Right hindlimb (tissue), 1 donor: ENCODE measurements at regions not wholly inside any gene's neighbourhood (a gene's known extent, or its start where the extent isn't known, plus 50 kb on each side); places are given as distances from the start of the nearest gene placed in this dataset.
"Not testable (repeated sequence)": the region's sequence is repeated elsewhere in the genome, so short reads cannot be mapped to it uniquely, and the experiment has no call there.

Source experiments
- DNase-seq: peaks from one replicate; pipeline ENCODE4 v3.0.0-alpha.2; 2018

DNA sequence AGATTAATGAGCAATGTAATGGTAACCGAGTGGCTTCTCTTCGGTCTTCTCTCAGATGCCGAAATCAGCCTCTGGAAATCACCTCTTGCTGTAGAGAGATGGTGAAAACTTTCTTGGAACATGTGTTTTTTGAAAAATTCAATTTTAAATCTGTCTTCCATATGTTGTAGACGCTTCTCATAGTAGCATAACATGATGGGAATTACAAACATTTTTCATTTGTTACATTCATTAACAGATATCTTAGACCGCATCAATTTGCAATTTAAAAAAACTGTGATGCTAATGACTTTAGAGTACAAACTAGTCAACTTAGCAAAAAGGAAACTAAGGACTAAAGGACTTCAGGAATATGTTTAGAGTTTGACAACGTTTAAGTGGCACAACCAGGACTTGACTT lies 275.2 kb downstream of the ASXL3 start:
- no peak for DNase-seq

DNA sequence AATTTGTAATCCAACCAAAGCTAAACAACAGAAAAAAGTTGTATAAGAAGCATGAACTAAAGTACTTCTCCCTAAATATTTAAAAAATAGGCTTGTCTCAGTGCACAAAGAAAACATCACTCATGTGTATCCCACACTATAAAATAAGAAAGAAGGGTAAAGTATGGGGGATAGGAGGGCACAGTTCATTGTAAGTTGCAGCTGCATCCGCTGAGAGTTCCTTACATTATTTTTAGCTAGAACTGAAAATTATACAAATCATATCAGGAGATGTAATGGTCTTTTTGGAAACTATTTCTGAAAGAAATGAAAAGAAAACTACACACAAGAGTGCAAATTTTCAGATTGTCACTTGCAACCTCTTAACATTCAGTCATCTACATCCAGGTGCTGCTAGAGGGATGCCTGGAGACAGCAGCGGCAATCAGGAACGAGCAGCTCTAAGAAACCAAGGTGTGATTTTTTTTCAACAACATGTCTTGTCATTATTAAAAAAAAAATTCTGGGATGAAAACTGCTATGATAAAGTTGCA lies 273.6 kb downstream of the ASXL3 start:
- DNase-seq = no peak

DNA sequence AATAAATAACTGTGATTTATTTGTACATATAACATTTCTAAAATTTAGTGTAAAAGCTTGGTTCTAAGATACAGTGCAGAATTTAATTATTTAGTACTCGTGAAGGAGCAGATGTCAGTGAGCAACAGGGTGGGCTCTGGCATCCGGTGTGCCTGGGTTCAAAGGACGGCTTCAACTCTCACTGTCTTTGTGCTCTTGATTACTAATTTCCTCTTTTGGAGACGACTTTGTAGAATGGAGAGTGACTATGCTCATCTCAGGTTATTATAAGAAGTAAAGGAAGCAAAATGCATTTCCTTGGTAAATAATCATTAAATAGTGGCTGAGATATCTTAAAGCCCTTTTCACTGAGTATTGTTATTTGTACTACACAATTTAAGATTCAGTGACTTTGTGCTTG lies 271.7 kb downstream of the ASXL3 start:
- no peak for DNase-seq

DNA sequence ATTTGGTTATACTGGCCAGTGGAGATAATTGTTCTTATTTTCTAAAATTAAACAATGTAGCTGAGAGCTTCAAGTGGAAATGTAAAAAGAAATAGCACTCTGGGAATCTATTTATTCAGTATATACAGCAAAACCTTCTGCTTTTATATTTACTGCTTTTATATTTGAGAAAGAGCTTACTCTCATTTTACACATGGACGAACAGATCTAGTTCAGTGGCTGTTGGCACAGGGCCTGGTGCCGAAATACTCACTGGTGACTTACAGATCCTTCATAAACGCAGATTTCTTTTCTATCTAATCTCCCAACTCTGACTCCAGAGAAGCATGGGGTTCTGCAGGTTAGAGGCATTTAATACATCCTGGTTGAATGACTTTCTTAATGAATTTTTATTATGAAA lies 266.2 kb downstream of the ASXL3 start:
- no peak for DNase-seq

DNA sequence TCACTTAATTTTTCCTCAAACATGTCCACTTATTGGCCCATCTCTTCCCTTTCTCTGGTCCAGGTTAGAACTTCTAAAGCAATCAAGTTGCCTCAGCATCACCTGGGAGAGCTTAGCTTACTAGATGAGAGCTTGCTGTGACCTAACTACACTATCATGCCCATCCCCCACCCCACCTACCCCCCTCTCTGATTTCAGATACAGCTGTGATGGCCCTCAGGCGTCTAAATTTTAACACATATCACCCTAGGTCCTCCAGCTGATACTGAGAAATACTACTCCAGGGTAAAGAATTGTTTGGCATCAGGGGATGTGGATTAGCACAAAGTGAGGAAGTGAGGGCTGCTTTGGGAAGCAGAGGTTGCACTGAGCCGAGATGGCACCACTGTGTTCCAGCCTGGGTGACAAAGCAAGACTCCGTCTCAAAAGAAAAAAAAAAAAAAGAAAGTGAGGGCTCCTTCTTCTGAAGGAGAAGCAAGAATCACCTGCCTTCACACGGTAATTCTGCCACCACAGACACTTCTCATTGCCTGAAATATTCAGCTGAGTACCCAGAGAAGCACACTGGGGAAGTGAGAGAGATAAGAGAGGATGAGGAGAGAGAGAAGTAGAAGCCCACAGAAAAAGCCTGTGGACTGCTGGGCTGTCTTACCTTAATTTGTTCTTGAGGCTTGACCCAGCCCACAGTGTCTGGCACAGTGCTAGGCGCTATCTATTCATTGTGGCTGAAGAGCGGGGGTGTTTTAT lies 263.4 kb downstream of the ASXL3 start:
- no peak for DNase-seq

DNA sequence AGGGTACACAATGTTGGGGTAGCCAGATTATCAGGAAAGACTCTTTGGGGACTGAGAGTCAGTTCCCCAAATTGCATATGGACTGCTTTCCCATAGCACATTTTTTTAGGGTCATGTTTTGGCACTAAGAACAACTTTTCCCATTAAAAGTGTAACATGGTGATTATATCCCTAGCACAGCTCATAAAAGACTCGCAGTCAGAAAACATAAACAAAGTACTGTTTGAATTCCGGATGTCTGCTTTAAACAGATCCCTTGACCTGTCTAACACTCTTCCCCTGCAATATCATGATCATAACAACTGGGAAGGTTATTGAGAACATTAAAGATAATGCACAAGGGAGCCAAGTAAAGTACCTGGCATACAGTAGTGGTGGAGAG lies 262.2 kb downstream of the ASXL3 start:
- DNase-seq = no peak

DNA sequence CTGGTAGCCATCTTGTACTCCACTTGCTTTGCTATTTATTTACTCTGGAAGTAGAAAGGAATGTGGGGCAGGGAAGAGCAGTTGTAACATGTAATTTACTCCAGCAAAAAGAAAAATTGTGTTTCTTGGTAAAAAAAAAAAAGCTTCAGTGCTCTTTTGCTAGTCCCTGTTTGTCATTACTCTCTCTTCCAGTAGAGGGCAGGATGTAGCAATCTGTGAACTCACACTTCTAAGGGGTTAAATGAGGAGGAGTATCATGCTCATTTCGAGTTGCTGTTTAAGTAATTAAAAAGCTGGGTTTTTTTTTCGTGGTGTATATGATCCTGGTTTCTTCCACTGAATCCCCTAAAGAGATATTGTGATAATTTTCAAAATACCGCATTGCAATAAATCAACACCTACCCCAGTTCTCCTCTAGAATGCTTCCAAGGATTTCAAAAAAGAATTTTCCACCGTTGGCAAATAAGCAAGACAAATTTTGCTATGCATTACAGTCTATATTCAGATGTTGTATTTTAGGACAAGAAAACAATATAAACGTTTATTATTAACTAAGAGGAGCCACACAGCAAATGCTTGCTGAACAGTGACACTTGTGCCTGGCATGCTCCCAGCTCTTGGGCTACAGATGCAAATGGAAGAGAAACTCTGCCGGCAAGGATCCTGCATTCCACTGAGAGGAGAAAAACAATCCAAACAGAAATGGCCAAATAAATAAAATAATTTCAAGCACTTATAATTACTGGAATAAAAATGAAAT lies 261.6 kb downstream of the ASXL3 start:
- peak; percentile 54 for DNase-seq

DNA sequence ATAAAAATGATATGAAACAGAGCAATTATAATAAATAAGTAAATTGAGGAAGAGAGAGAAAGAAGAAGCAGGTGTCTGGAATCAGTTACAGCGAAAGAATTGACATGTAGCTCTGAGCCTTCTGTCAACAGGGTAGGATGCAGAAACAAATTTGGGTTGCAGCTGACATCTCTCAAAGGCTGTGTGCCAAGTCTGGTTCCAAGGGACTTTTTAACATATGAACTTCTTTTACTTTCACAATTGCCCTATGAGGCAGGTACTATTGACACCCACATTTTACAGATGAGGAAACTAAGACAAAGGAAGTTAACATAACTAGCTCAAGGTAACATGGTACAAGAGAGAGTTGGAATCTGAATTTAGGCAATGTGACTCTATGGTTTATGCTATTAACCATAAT lies 260.0 kb downstream of the ASXL3 start:
- no peak for DNase-seq

DNA sequence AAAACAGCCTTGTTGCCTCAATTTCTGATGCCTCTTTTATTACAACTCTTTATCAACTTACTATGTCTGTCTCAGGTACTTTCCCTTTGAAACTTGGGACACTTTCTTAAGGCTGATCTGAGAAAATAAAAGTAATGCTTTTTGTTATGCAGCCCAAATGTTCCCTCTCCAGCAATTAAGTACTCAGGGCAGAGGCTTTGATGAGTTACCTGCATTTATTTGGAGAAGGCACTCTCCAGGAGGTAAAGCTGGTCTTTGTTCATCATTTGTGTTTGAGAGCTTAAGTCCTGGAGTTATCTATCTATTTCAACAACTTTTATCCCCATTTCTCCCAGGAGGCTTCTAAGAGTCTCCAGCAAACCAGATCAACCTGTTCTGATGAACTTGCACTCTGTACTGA lies 259.2 kb downstream of the ASXL3 start:
- no peak for DNase-seq

DNA sequence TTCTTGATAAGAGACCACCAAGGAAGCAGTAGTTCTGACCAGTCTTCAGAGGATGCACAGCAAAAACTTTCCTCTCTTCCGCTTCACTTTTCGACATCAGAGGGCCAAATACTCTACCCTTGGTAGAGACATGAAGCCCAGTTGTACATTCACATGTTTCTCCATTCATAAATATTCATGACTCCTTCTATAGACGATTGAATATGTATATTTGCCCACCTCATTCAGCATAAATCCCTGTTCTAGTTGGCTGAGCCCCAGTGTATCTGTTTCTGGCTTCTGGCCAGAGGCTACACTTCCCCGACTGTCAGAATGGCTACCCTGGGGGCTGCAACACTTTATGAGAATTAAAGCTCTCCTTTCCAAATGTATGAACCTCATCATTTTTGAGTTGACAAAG lies 258.5 kb downstream of the ASXL3 start:
- DNase-seq = no peak

DNA sequence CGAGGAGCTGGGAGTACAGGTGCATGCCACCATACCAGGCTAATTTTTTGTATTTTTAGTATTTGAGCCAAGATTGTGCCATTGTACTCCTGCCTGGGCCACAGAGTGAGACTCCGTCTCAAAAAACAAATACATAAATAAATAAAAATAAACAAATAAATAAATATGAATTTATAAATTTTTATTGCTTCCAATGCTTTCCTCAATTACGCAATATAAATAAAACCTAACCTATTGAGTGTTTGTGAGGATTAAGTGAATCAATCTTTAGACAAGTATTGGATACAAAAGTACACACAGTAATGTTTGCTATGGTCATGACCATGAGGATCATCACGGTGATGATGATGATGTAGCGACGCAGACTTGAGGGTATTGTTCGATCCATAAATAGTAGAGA lies 257.4 kb downstream of the ASXL3 start:
- no peak for DNase-seq

DNA sequence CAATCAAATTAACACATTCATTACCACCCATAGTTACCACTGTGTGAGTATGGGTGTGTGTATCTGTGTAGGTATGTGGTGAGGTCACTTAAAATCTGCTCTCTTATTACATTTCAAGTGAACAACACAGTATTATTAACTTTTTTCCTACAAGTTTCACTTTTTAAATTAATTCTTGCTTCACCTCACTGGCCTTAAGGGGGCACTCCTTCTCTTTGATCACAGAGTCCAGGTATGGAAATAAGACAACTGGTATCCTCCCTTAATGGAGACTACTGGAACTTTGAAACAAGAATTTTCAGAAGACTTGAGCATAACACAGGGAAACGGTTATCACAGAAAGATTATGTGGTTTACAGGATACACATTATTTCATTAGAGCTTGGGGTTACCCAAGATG lies 255.8 kb downstream of the ASXL3 start:
- DNase-seq = no peak

DNA sequence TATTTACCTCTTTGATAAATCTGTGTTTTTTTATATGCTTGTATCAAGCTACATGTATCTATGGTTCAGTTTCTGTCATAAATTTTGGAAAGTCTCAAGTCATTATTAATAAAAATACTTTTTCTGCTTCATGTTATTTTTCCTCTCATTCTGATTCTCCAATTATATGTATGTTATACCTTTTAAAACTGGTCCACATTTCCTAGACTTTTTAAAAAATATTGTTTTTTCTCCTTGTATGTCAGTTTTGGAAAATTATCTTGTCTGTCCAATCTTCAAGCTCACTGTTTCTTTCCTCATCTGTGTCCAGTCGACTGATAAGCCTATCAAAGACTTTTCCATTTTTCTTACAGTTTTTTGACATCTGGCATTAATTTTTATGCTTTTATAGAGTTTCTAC lies 253.4 kb downstream of the ASXL3 start:
- DNase-seq = no peak

DNA sequence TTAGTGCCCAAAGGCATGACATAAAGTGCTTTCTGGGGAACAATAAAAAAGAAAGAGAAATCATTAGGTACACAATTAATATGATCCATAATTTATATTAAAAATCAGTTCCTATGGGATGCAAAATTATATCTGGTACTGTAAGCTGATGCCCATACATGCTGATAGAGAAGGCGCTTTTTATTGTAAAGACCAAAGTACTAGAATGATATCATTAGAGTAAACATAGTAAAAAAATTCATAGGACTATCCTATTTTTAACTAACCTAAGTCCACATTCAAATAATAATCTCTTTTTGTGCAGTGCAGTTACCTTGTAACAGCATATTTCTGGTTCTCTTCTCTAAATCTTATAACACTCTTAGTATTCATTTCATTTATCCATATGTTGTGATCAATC lies 252.2 kb downstream of the ASXL3 start:
- DNase-seq = no peak

DNA sequence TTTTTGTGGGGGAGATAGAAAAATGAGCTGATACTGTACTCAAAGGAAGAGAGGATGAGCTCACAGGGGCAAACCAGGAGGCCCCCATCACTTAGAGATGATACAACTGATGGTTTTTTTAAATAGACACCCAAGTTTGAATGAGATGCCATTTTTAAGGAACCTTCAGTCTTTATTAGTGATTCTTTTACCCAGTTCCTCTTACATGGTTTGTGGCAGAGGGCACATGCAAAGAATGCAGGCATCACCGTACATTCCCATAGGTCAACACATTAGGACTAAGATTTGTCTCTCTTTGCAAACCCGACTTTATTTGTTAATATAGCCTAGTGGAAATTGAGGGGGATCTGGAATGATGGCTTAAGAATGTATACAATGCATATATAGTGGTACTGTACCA lies 250.9 kb downstream of the ASXL3 start:
- no peak for DNase-seq

DNA sequence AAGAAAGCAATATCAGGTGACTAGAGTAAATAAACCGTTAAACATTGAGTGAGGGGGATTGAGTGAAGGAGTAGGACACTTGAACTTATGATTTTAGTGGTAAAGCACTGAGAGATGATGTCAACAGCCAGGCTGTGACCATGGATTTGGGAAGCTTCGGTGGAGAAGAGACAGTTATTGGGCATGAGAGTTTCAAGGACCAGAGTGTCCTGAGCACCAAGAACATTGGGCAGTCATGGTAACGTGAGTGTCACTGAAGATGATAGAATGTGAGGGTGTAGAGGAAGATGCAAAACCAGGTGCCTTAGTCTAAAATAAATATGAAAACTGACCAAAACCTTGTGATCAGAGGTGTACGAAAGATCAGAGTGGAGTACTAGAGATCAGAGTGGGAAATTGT lies 248.1 kb downstream of the ASXL3 start:
- no peak for DNase-seq

DNA sequence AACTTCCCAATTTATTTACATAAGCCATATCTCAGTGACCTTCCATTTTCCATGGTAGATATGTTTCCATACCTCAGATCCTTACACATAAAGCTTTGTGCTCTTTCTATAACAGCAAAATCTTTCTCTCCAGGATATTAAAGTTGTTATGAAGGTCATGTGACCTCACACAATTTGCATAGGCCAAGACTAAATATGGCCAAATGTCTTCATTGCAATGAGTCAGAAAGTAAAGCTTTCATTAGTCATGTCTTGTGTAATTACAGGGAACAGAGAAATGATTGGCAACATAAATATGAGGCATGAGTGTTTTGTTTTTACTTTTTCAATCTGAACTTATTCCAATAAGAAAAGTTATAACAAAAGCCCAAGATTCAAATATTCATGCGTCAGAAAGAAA lies 243.5 kb downstream of the ASXL3 start:
- DNase-seq = no peak

DNA sequence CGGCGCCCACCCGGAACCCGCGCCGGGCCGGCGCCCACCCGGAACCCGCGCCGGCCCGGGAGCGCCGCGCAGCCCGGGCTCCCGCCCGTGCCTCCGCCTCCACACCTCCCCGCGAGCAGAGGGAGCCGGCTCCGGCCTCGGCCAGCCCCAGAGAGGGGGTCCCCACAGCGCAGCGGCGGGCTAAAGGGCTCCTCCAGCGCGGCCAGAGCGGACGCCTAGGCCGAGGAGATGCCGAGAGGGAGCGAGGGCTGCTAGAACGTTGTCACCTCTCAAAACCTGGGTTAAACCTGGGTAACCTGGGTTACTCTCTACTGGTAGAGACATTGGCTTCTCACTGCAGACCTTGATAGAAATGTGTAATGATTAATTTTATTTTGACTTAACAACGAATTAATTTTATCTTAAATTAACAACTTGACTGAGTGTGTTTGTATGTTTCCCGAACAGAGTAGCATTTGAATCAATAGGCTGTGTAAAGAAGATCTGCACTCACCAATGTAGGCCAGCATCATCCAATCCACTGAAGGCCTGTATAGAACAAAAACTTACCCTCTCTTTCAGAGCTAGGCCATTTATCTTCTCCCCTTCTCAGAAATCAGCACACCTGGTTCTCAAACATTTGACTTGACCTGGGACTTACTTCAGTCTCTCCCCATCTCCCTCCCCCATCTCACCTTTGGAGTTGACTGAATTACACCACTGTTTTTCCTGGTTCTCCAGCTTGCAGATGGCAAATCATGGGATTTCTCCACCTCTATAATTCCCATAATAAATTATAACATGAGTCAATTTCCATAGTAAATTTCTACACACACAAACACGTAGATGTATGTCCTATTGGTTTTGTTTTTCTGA lies 242.7 kb downstream of the ASXL3 start:
- DNase-seq = no peak

DNA sequence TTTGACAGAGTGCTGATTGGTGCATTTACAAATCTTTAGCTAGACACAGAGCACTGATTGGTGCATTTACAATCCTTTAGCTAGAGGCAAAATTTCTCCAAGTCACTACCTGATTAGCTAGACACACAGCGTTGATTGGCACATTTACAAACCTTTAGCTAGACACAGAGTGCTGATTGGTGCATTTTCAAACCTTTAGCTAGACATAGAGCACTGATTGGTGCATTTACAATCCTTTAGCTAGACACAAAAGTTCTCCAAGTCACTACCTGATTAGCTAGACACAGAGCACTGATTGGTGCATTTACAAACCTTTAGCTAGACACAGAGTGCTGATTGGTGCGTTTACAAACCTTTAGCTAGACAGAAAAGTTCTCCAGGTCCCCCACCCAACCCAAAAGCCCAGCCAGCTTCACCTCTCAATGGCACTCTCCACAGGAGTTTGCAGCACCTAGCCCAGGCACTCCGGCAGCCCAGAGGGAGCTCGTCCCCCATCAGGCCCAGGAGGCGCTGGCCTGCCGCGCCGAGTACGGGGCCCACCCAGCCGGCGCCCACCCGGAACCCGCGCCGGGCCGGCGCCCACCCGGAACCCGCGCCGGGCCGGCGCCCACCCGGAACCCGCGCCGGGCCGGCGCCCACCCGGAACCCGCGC lies 241.8 kb downstream of the ASXL3 start:
- not testable (repeated sequence) for DNase-seq

DNA sequence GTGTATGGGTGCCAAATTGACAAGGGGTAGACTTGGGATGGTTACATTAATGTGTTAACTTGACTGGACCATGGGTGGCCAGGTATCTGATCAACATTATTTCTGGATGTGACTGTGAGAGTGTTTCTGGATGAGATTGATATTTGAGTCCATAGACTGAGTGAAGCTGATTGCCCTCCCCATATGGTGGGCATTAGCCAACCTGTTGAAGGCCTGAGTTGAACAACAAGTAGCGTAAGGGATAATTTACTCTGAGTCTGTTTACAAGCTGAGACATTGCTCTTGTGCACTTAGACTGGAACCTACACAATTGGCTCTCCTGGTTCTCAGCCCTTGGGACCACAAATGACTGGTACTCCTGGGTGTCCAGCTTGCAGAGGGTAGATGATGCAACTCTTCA lies 240.1 kb downstream of the ASXL3 start:
- no peak for DNase-seq

DNA sequence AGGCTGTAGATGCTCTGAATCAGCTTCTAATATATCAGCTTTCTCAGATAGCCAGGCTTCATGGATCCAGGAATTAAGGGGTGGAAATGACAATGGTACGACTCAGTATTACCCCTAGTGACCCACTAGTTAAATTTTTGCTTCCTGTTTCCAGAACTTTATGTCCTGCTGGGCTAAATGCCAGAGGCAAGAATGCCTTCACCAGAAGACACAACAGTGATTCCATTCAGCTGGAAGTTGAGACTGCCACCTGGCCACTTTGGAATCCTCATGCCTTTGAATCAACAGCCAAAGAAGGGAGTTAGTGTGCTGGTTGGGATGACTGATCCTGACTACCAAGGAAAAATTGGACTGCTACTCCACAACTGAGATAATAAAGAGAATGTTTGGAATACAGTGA lies 239.1 kb downstream of the ASXL3 start:
- no peak for DNase-seq

DNA sequence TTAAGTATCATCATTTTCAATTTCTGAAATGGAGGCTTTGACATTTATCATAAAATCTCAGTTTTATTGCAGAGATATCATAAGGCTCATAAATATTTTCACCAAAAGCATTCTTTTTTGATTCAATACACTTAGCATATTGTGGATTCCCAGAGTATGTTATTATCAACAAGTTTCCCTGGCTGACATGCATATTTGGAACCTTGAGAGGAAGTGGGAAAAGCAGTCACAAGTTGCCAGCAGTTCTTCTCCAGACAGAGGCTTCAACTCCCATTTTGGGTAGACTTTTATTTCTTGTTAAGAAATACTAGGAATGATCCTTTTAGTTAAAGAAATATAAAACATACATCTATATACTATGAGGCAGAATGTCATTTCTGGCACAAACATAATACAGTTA lies 236.5 kb downstream of the ASXL3 start:
- DNase-seq = no peak

DNA sequence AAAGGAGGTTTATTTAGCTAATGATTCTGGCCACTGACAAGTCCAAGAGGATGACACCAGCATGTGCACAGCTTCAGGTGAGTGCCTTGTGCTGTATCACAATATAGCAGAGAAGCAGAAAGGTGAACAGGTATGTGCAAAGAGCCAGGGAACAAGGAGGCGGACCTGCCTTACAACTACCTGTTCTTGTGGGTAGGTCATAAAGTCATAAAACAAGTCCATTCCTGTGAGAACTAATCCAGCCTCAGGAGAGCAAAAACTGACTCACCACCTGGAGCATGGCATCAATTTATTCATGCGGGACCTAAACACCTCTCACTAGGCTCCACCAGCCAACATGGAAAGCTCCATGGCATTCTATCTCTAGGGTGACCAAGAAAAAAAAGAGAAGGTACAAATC lies 234.2 kb downstream of the ASXL3 start:
- no peak for DNase-seq
